ENCODE measurements at regions not wholly inside any gene's neighbourhood (a gene's known extent, or its start where the extent isn't known, plus 50 kb on each side); places are given as distances from the start of the nearest gene placed in this dataset.
A peak's percentile ranks its signal among the peaks of the same experiment; 100 is the strongest.

- no peak overlapping the region for H3K27ac ChIP-seq
- no peak for TF ChIP-seq CTCF (IDR thresholded peaks at IDR 0.05; ENCODE audit: low read depth, low read length)
- H3K4me3 ChIP-seq, result no peak overlapping the region
- H3K9me3 ChIP-seq (ENCODE audit: low read depth), result no peaks in the 10 kb centered on the region
- H3K27me3 ChIP-seq, result no peaks in the 10 kb centered on the region
- H3K4me1 ChIP-seq (ENCODE audit: low read depth), result no peaks in the 10 kb centered on the region
- DNase-seq (ENCODE audit: low read depth in 1 of 2, low spot score in 1 of 2), result no peak
- H3K36me3 ChIP-seq, result no peaks in the 10 kb centered on the region
Observed at GRCh38 chr10:31741473-31741872, 187.2 kb downstream of the ARHGAP12 start.

GRCh38 chr10:31739711-31740110 is 188.9 kb downstream of the ARHGAP12 start:
- Histone ChIP-seq H3K27me3 (no peaks in the 10 kb centered on the region), H3K4me1 (ENCODE audit: low read depth) (no peaks in the 10 kb centered on the region), H3K27ac (no peak overlapping the region), H3K4me3 (no peak overlapping the region), H3K9me3 (ENCODE audit: low read depth) (no peaks in the 10 kb centered on the region), H3K36me3 (no peaks in the 10 kb centered on the region)
- peak in 1 of 2 donors; percentile 74 for DNase-seq (ENCODE audit: low read depth in 1 of 2, low spot score in 1 of 2)
- no peak for TF ChIP-seq CTCF (IDR thresholded peaks at IDR 0.05; ENCODE audit: low read depth, low read length)

GRCh38 chr10:31739146-31739545 is 189.5 kb downstream of the ARHGAP12 start:
- Histone ChIP-seq H3K27me3 (no peaks in the 10 kb centered on the region), H3K9me3 (ENCODE audit: low read depth) (no peaks in the 10 kb centered on the region), H3K4me3 (no peak overlapping the region), H3K36me3 (no peaks in the 10 kb centered on the region), H3K27ac (no peak overlapping the region), H3K4me1 (ENCODE audit: low read depth) (no peaks in the 10 kb centered on the region)
- no peak for TF ChIP-seq CTCF (IDR thresholded peaks at IDR 0.05; ENCODE audit: low read depth, low read length)
- no peak for DNase-seq (ENCODE audit: low read depth in 1 of 2, low spot score in 1 of 2)

- no peak for TF ChIP-seq CTCF (IDR thresholded peaks at IDR 0.05; ENCODE audit: low read depth, low read length)
- H3K27ac ChIP-seq, result no peak overlapping the region
- DNase-seq (ENCODE audit: low read depth in 1 of 2, low spot score in 1 of 2), result no peak
- H3K4me3 ChIP-seq, result no peak overlapping the region
- no peaks in the 10 kb centered on the region for H3K36me3 ChIP-seq
- no peaks in the 10 kb centered on the region for H3K9me3 ChIP-seq (ENCODE audit: low read depth)
- no peaks in the 10 kb centered on the region for H3K27me3 ChIP-seq
- no peaks in the 10 kb centered on the region for H3K4me1 ChIP-seq (ENCODE audit: low read depth)
Observed at GRCh38 chr10:31731711-31732110, 196.9 kb downstream of the ARHGAP12 start.

- no peaks in the 10 kb centered on the region for H3K36me3 ChIP-seq
- no peak overlapping the region for H3K27ac ChIP-seq
- DNase-seq (ENCODE audit: low read depth in 1 of 2, low spot score in 1 of 2), result no peak
- H3K4me1 ChIP-seq (ENCODE audit: low read depth), result no peaks in the 10 kb centered on the region
- no peak overlapping the region for H3K4me3 ChIP-seq
- no peaks in the 10 kb centered on the region for H3K9me3 ChIP-seq (ENCODE audit: low read depth)
- TF ChIP-seq CTCF (IDR thresholded peaks at IDR 0.05; ENCODE audit: low read depth, low read length), result no peak
- no peaks in the 10 kb centered on the region for H3K27me3 ChIP-seq
Observed at GRCh38 chr10:31730776-31731175, 197.9 kb downstream of the ARHGAP12 start.

GRCh38 chr10:31728698-31729224 is 199.9 kb downstream of the ARHGAP12 start:
- Histone ChIP-seq H3K27me3 (no peaks in the 10 kb centered on the region), H3K27ac (no peak overlapping the region), H3K4me3 (no peak overlapping the region), H3K4me1 (ENCODE audit: low read depth) (no peaks in the 10 kb centered on the region), H3K36me3 (no peaks in the 10 kb centered on the region), H3K9me3 (ENCODE audit: low read depth) (no peaks in the 10 kb centered on the region)
- DNase-seq (ENCODE audit: low read depth in 1 of 2, low spot score in 1 of 2), result no peak
- TF ChIP-seq CTCF (IDR thresholded peaks at IDR 0.05; ENCODE audit: low read depth, low read length), result no peak

All from cardiac muscle cell (in vitro differentiated cells and primary cell).